Upper lobe of right lung (tissue), 1 donor: ENCODE measurements at regions not wholly inside any gene's neighbourhood (a gene's known extent, or its start where the extent isn't known, plus 50 kb on each side); places are given as distances from the start of the nearest gene placed in this dataset.

ENCODE experiments used
- ATAC-seq: fragments of 200-7000 bp; cut with Tn5 transposase; one replicate; pipeline ENCODE4 v1.9.1; 2020; ENCODE audit warnings: mild to moderate bottlenecking, moderate library complexity
- DNase-seq: peaks from one replicate; pipeline ENCODE4 v3.0.0-alpha.2; 2020
- H3K27ac ChIP-seq: fragments of 200-600 bp; one replicate; pipeline ENCODE4 v1.8.0; 2022
- H3K27me3 ChIP-seq: fragments of 200-600 bp; one replicate; pipeline ENCODE4 v1.8.0; 2022; ENCODE audit warnings: mild to moderate bottlenecking
- H3K36me3 ChIP-seq: fragments of 200-600 bp; one replicate; pipeline ENCODE4 v1.8.0; 2022
- H3K4me1 ChIP-seq: fragments of 200-600 bp; one replicate; pipeline ENCODE4 v1.8.0; 2022
- H3K4me3 ChIP-seq: fragments of 200-600 bp; one replicate; pipeline ENCODE4 v1.8.0; 2022; ENCODE audit warnings: mild to moderate bottlenecking
- H3K9me3 ChIP-seq: fragments of 200-600 bp; one replicate; pipeline ENCODE4 v1.8.0; 2022
- CTCF ChIP-seq: fragments of 200-600 bp; IDR thresholded peaks from one replicate; pipeline ENCODE4 v1.8.0; 2022; ENCODE audit warnings: antibody characterized with exemption
- intact Hi-C: fragments of 100-400 bp; cut with DNase I; formaldehyde crosslinking; loops from one replicate; pipeline ENCODE4 v1.11.0; 2022
- donor health status: DM: no; HTN: yes; CAD: no; lungs with severe emphysema.

DNA sequence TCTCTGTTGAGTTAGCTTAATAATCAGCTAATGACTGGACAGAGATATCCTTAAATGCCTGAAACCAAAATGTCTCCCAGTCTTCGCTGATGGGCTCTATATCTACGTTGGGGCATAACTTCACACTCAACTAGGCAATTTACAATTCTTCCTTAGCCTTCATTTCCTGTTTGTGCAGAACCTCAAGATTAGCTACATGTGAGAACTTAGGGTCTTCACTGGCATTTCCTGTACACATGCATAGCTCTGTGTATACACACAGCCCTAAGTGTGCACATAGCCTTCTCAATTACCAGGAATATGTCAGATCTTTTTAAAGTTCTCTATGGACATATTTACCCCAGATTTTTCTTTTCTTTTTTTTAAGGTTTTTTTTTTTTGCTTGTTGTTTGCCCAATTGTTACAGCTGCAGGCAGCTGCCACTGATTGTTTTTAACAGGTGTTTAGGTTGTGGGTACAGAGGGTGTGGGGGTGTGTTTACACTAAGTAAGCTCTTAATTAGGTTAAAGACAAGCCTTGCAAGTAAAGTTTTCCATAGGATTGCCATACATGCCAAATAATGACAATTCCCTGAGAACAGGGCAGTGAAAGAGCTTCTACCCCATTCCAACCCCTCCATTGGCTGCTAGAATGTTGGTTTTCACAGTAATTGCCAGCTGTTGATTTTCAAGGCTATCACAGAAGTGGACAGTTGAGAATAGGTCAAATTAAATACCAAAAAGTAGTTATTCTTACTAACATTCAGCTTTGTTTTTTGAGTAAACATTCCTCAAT lies 441.0 kb downstream of the TLE4 start:
- ATAC-seq (no peak), DNase-seq (no peak)
- no peak overlapping the region for H3K4me3 ChIP-seq
- no peaks in the 10 kb centered on the region for H3K27me3 ChIP-seq
- no peaks in the 10 kb centered on the region for H3K9me3 ChIP-seq
- no peak overlapping the region for H3K27ac ChIP-seq
- TF ChIP-seq CTCF: no peak
- H3K4me1 ChIP-seq: no peaks in the 10 kb centered on the region
- no peaks in the 10 kb centered on the region for H3K36me3 ChIP-seq
- intact Hi-C loops: no loop called here

DNA sequence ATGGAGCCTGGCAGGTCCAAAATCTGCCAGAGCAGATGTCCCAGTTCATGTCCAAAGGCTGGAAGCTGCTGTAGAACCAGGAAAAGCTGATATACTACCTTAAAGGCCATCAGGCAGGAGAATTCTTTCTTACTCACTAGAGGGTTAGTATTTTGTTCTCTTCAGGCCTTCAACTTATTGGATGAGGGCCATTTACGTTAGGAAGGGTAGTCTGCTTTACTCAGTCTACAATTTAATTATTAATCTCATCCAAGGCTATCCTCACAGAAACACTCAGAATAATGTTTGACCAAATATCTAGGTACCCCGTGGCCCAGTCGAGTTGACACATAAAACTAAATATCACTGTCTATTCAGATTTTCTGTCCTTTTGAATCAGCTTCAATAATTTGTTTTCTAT lies 437.4 kb downstream of the TLE4 start:
- H3K27me3 ChIP-seq: no peaks in the 10 kb centered on the region
- no peak for TF ChIP-seq CTCF
- H3K4me3 ChIP-seq: no peak overlapping the region
- no peak overlapping the region for H3K27ac ChIP-seq
- ATAC-seq (no peak), DNase-seq (no peak)
- H3K4me1 ChIP-seq: no peaks in the 10 kb centered on the region
- intact Hi-C loops: no loop called here
- H3K36me3 ChIP-seq: no peaks in the 10 kb centered on the region
- no peaks in the 10 kb centered on the region for H3K9me3 ChIP-seq

- Histone ChIP-seq H3K4me1 (no peaks in the 10 kb centered on the region), H3K36me3 (no peaks in the 10 kb centered on the region), H3K9me3 (no peaks in the 10 kb centered on the region), H3K27me3 (no peaks in the 10 kb centered on the region), H3K4me3 (no peak overlapping the region), H3K27ac (no peak overlapping the region)
- TF ChIP-seq CTCF: no peak
- intact Hi-C loops: no loop called here
- no peak for DNase-seq
- ATAC-seq: no peak
Measured at GRCh38 chr9:80004714-80005113, 432.9 kb downstream of the TLE4 start.

- Histone ChIP-seq H3K4me1 (no peaks in the 10 kb centered on the region), H3K36me3 (no peaks in the 10 kb centered on the region), H3K27me3 (no peaks in the 10 kb centered on the region), H3K27ac (no peak overlapping the region), H3K4me3 (no peak overlapping the region), H3K9me3 (no peaks in the 10 kb centered on the region)
- DNase-seq: no peak
- ATAC-seq: no peak
- TF ChIP-seq CTCF: no peak
- intact Hi-C loops: no loop called here
Measured at GRCh38 chr9:79990536-79990935, 418.8 kb downstream of the TLE4 start.

DNA sequence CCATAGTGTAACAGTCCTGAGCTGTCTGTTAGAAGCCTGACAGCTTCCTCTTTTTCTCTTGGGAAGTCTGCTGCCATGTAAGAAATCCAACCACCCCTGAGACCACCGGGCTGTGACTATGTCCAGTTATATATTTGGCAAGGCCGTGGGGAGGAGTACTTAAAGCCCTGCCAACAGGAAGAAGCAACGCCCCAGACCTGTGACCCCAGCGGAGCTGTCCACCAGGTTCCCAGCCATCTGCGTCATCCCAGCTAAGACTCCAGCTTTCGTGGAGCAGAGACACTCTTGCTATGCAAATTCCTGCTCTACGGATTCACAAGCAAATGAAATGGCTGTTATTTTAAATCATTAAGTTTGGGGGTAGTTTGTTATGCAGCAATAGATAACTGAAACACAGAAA lies 417.3 kb downstream of the TLE4 start:
- H3K4me1 ChIP-seq: no peaks in the 10 kb centered on the region
- no peaks in the 10 kb centered on the region for H3K27me3 ChIP-seq
- intact Hi-C loops: no loop called here
- DNase-seq (no peak), ATAC-seq (no peak)
- no peaks in the 10 kb centered on the region for H3K36me3 ChIP-seq
- no peak overlapping the region for H3K4me3 ChIP-seq
- no peaks in the 10 kb centered on the region for H3K9me3 ChIP-seq
- no peak overlapping the region for H3K27ac ChIP-seq
- TF ChIP-seq CTCF: no peak

DNA sequence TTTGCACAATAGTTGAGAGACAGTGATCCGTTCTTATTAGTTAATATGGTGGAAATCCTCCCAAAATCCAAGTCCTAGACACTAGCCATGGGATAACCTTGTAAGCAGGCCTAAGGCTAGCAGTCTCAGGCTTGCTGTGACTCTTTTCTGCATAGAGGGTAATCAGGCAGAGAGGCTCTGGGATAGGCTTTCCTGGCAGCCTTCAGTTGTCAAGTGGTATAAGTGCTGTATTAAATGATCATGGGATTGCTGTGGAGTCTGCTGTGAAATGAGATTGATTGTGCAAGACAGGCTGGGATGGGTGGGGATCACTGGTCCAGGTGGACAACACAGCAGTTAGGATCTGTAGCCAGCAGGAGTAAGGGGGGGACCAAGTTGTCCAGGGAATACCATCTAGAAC lies 416.4 kb downstream of the TLE4 start:
- Histone ChIP-seq H3K27me3 (no peaks in the 10 kb centered on the region), H3K36me3 (no peaks in the 10 kb centered on the region), H3K4me3 (no peak overlapping the region), H3K9me3 (no peaks in the 10 kb centered on the region), H3K4me1 (no peaks in the 10 kb centered on the region), H3K27ac (no peak overlapping the region)
- DNase-seq (no peak), ATAC-seq (no peak)
- no peak for TF ChIP-seq CTCF
- intact Hi-C loops: no loop called here
